OCI-LY3 (cell line): ENCODE measurements at regions not wholly inside any gene's neighbourhood (a gene's known extent, or its start where the extent isn't known, plus 50 kb on each side); places are given as distances from the start of the nearest gene placed in this dataset.

Experiments
- H2AFZ ChIP-seq: fragments of 200-600, 300-600 bp; shearing (Covaris generic); 2 replicates; pipeline ENCODE4 v1.6.0; 2014; ENCODE audit warnings: antibody characterized with exemption, low read depth, low read length
- H3K27ac ChIP-seq: fragments of 200-600, 300-600 bp; sonication (generic); 2 replicates; pipeline ENCODE4 v1.5.1; 2014; ENCODE audit warnings: mild to moderate bottlenecking, low read length, moderate library complexity, mixed read lengths
- H3K27me3 ChIP-seq: fragments of 200-600, 300-600 bp; sonication (generic); 2 replicates; pipeline ENCODE4 v1.6.1; 2014; ENCODE audit warnings: low read depth, low read length, mixed read lengths
- H3K36me3 ChIP-seq: fragments of 200-600, 300-600 bp; sonication (generic); replicated peaks from 2 replicates; pipeline ENCODE3; 2014; ENCODE audit warnings: low read depth, low read length, mixed read lengths
- H3K4me1 ChIP-seq: fragments of 300-600, 200-600 bp; sonication (generic); 2 replicates; pipeline ENCODE4 v1.6.1; 2014; ENCODE audit warnings: low read length, mixed read lengths
- H3K4me2 ChIP-seq: fragments of 200-600, 300-600 bp; sonication (generic); 2 replicates; pipeline ENCODE4 v1.6.1; 2014; ENCODE audit warnings: low read length, mixed read lengths
- H3K4me3 ChIP-seq: fragments of 300-600, 200-600 bp; sonication (generic); 2 replicates; pipeline ENCODE4 v1.5.1; 2014; ENCODE audit warnings: antibody characterized with exemption, mild to moderate bottlenecking, low read length, moderate library complexity
- H3K79me2 ChIP-seq: fragments of 300-600, 200-600 bp; shearing (Covaris generic); 2 replicates; pipeline ENCODE4 v1.6.1; 2014; ENCODE audit warnings: mild to moderate bottlenecking, low read length, mixed read lengths
- H3K9ac ChIP-seq: fragments of 300-600, 200-600 bp; shearing (Covaris generic); 2 replicates; pipeline ENCODE4 v1.6.0; 2014; ENCODE audit warnings: mild to moderate bottlenecking, low read length, moderate library complexity
- H3K9me3 ChIP-seq: fragments of 200-600, 300-600 bp; shearing (Covaris generic); 2 replicates; pipeline ENCODE4 v1.6.1; 2014; ENCODE audit warnings: low read length, mixed read lengths; ENCODE audit not compliant: insufficient read depth
- H4K20me1 ChIP-seq: fragments of 200-600, 300-600 bp; sonication (generic); 2 replicates; pipeline ENCODE4 v1.6.1; 2016; ENCODE audit warnings: low read length, mixed read lengths; ENCODE audit not compliant: insufficient read depth
- EZH2phosphoT487 ChIP-seq: fragments of 200-600 bp; shearing (Covaris generic); IDR thresholded peaks from 2 replicates; pipeline ENCODE4 v1.6.1; 2018; ENCODE audit warnings: antibody characterized with exemption, mixed run types, low read depth
- TF ChIP-seq, protein P1 (sequence below): fragments of 200-600, 300-600 bp; sonication (generic); IDR thresholded peaks from 2 replicates; pipeline ENCODE4 v1.5.1; 2014; ENCODE audit warnings: antibody characterized with exemption, low read length, low read depth

- no peak overlapping the region for H3K4me2 ChIP-seq
- no peaks in the 10 kb centered on the region for H3K9me3 ChIP-seq
- H3K4me1 ChIP-seq = no peaks in the 10 kb centered on the region
- no peak overlapping the region for H3K27ac ChIP-seq
- TF ChIP-seq, protein P1, sequence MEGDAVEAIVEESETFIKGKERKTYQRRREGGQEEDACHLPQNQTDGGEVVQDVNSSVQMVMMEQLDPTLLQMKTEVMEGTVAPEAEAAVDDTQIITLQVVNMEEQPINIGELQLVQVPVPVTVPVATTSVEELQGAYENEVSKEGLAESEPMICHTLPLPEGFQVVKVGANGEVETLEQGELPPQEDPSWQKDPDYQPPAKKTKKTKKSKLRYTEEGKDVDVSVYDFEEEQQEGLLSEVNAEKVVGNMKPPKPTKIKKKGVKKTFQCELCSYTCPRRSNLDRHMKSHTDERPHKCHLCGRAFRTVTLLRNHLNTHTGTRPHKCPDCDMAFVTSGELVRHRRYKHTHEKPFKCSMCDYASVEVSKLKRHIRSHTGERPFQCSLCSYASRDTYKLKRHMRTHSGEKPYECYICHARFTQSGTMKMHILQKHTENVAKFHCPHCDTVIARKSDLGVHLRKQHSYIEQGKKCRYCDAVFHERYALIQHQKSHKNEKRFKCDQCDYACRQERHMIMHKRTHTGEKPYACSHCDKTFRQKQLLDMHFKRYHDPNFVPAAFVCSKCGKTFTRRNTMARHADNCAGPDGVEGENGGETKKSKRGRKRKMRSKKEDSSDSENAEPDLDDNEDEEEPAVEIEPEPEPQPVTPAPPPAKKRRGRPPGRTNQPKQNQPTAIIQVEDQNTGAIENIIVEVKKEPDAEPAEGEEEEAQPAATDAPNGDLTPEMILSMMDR = no peak
- TF ChIP-seq EZH2phosphoT487 = no peak
- no peaks in the 10 kb centered on the region for H4K20me1 ChIP-seq
- H3K9ac ChIP-seq = no peak overlapping the region
- no peaks in the 10 kb centered on the region for H3K79me2 ChIP-seq
- H3K4me3 ChIP-seq = no peak overlapping the region
- no peaks in the 10 kb centered on the region for H3K36me3 ChIP-seq
- H2AFZ ChIP-seq = no peak overlapping the region
- H3K27me3 ChIP-seq = no peaks in the 10 kb centered on the region
Measured at GRCh38 chr5:38783011-38783561, 62.7 kb upstream of the OSMR start.

- H3K9me3 ChIP-seq = no peaks in the 10 kb centered on the region
- H3K27ac ChIP-seq = no peak overlapping the region
- H3K4me2 ChIP-seq = no peak overlapping the region
- no peak overlapping the region for H3K9ac ChIP-seq
- H2AFZ ChIP-seq = no peak overlapping the region
- H3K36me3 ChIP-seq = no peaks in the 10 kb centered on the region
- TF ChIP-seq, protein P1 = no peak
- TF ChIP-seq EZH2phosphoT487 = no peak
- H4K20me1 ChIP-seq = no peaks in the 10 kb centered on the region
- H3K4me3 ChIP-seq = no peak overlapping the region
- H3K27me3 ChIP-seq = no peaks in the 10 kb centered on the region
- no peaks in the 10 kb centered on the region for H3K4me1 ChIP-seq
- H3K79me2 ChIP-seq = no peaks in the 10 kb centered on the region
Measured at GRCh38 chr5:38789134-38789533, 56.7 kb upstream of the OSMR start.

GRCh38 chr5:38789777-38790176, 56.0 kb upstream of the OSMR start:
- no peaks in the 10 kb centered on the region for H3K79me2 ChIP-seq
- H3K27me3 ChIP-seq = no peaks in the 10 kb centered on the region
- no peak overlapping the region for H3K4me2 ChIP-seq
- no peaks in the 10 kb centered on the region for H4K20me1 ChIP-seq
- no peaks in the 10 kb centered on the region for H3K36me3 ChIP-seq
- no peaks in the 10 kb centered on the region for H3K4me1 ChIP-seq
- no peak for TF ChIP-seq EZH2phosphoT487
- TF ChIP-seq, protein P1 = no peak
- H3K9ac ChIP-seq = no peak overlapping the region
- H2AFZ ChIP-seq = no peak overlapping the region
- no peak overlapping the region for H3K4me3 ChIP-seq
- H3K9me3 ChIP-seq = no peaks in the 10 kb centered on the region
- no peak overlapping the region for H3K27ac ChIP-seq

- Histone ChIP-seq H3K27ac (no peak overlapping the region), H3K79me2 (no peaks in the 10 kb centered on the region), H3K9ac (no peak overlapping the region), H3K27me3 (no peaks in the 10 kb centered on the region), H3K4me2 (no peak overlapping the region), H2AFZ (no peak overlapping the region), H3K36me3 (no peaks in the 10 kb centered on the region), H3K4me3 (no peak overlapping the region), H3K9me3 (no peaks in the 10 kb centered on the region), H4K20me1 (no peaks in the 10 kb centered on the region), H3K4me1 (no peaks in the 10 kb centered on the region)
- no peak for TF ChIP-seq EZH2phosphoT487
- TF ChIP-seq, protein P1 = no peak
Measured at GRCh38 chr5:38790268-38790667, 55.5 kb upstream of the OSMR start.
